ENCODE measurements at regions not wholly inside any gene's neighbourhood (a gene's known extent, or its start where the extent isn't known, plus 50 kb on each side); places are given as distances from the start of the nearest gene placed in this dataset.

GRCh38 chr3:8443829-8444791 lies 57.5 kb upstream of the LMCD1 start:
- ATAC-seq (no peak), DNase-seq (ENCODE audit: low spot score in 2 of 2) (no peak)
- H3K27ac Mint-ChIP-seq = no peak overlapping the region
- no peaks in the 10 kb centered on the region for H3K36me3 Mint-ChIP-seq
- H3K9me3 Mint-ChIP-seq = no peaks in the 10 kb centered on the region

- ATAC-seq = no peak
- H3K27ac Mint-ChIP-seq = no peak overlapping the region
- no peaks in the 10 kb centered on the region for H3K36me3 Mint-ChIP-seq
- H3K9me3 Mint-ChIP-seq = no peaks in the 10 kb centered on the region
- no peak for DNase-seq (ENCODE audit: low spot score in 2 of 2)
Measured at GRCh38 chr3:8444883-8445282, 56.7 kb upstream of the LMCD1 start.

GRCh38 chr3:8445861-8446260 lies 55.8 kb upstream of the LMCD1 start:
- no peak for DNase-seq (ENCODE audit: low spot score in 2 of 2)
- H3K27ac Mint-ChIP-seq = no peak overlapping the region
- no peaks in the 10 kb centered on the region for H3K9me3 Mint-ChIP-seq
- no peak for ATAC-seq
- no peaks in the 10 kb centered on the region for H3K36me3 Mint-ChIP-seq

GRCh38 chr3:8446845-8447244 lies 54.8 kb upstream of the LMCD1 start:
- ATAC-seq = no peak
- Mint-ChIP-seq H3K9me3 (no peaks in the 10 kb centered on the region), H3K27ac (no peak overlapping the region), H3K36me3 (no peaks in the 10 kb centered on the region)
- DNase-seq (ENCODE audit: low spot score in 2 of 2) = no peak

- DNase-seq (ENCODE audit: low spot score in 2 of 2) (no peak), ATAC-seq (no peak)
- Mint-ChIP-seq H3K36me3 (no peaks in the 10 kb centered on the region), H3K27ac (no peak overlapping the region), H3K9me3 (no peaks in the 10 kb centered on the region)
Measured at GRCh38 chr3:8450618-8451017, 51.0 kb upstream of the LMCD1 start.

GRCh38 chr3:8451696-8452095 lies 49.9 kb upstream of the LMCD1 start:
- no peak for DNase-seq (ENCODE audit: low spot score in 2 of 2)
- no peak for ATAC-seq
- Mint-ChIP-seq H3K9me3 (no peaks in the 10 kb centered on the region), H3K27ac (no peak overlapping the region), H3K36me3 (no peaks in the 10 kb centered on the region)

Measured in activated naive CD4-positive, alpha-beta T cell treated with anti-CD3 and anti-CD28 coated beads, Interleukin-2, amount 50 U/mL, for 72 hours (primary cell).